Suprapubic skin (tissue), 4 donors: ENCODE measurements at regions not wholly inside any gene's neighbourhood (a gene's known extent, or its start where the extent isn't known, plus 50 kb on each side); places are given as distances from the start of the nearest gene placed in this dataset.

ENCODE experiments used
- DNase-seq, 2 donors: peaks; one replicate each; pipeline ENCODE4 v3.0.0-alpha.2; 2019; ENCODE audit warnings: low spot score in 2 of 2
- H3K27ac ChIP-seq: fragments of 200-600 bp; sonication (generic); one replicate; pipeline ENCODE4 v1.5.1; 2019
- H3K27me3 ChIP-seq: fragments of 200-600 bp; sonication (generic); one replicate; pipeline ENCODE4 v1.5.1; 2019
- H3K36me3 ChIP-seq: fragments of 200-600 bp; sonication (generic); one replicate; pipeline ENCODE4 v1.5.1; 2019
- H3K4me1 ChIP-seq: fragments of 200-600 bp; sonication (generic); one replicate; pipeline ENCODE4 v1.5.1; 2019
- H3K4me3 ChIP-seq: fragments of 200-600 bp; sonication (generic); one replicate; pipeline ENCODE4 v1.5.1; 2019; ENCODE audit warnings: mild to moderate bottlenecking
- H3K9me3 ChIP-seq: fragments of 200-600 bp; sonication (generic); one replicate; pipeline ENCODE4 v1.5.1; 2019
- EP300 ChIP-seq: sonication (generic); formaldehyde crosslinking; IDR thresholded peaks from one replicate; pipeline ENCODE4 v1.6.1; 2017; ENCODE audit warnings: antibody characterized with exemption
- POLR2A ChIP-seq, 2 donors: fragments of 450-650 bp; IDR thresholded peaks; one replicate each; pipeline ENCODE4 v1.6.1; 2017; ENCODE audit warnings: antibody characterized with exemption in 2 of 2, mild to moderate bottlenecking in 2 of 2, moderate library complexity in 2 of 2
- POLR2AphosphoS5 ChIP-seq, 3 donors: sonication (generic); formaldehyde crosslinking; IDR thresholded peaks; one replicate each; pipeline ENCODE4 v1.6.1; 2017; ENCODE audit warnings: antibody characterized with exemption in 3 of 3
- WGBS: methylation state at CpG from one replicate; pipeline ENCODE4 v1.1.5; 2018; 5-methylcytosine and 5-hydroxymethylcytosine counted together
- TF ChIP-seq, protein P1 (sequence below), 2 donors: fragments of 200-600 bp in 1 of 2; fragments of 450-650 bp in 1 of 2; sonication (generic) in 1 of 2; IDR thresholded peaks; one replicate each; pipeline ENCODE4 v1.5.1; 2016 to 2019; ENCODE audit warnings: antibody characterized with exemption in 2 of 2, mild to moderate bottlenecking in 1 of 2, moderate library complexity in 1 of 2

DNA sequence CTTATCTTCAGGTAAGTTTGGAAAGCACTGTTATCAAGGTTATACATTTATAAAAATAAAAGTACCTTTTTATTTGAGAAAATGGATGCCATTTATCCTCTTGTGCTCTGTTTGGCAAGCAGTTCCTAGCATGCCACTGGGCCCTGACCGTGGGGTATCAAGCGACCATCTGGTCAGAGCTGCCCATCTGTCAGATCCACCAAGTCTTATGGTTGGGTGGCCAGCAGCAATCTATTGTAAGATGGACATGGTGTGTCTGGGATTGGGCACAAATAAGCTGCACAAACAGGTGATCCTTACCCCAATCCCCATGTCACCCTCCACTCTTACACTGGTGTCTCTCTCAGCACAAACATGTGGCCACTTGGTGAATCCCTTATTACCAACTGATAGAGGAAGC is 178.5 kb downstream of the DLEU7 start:
- Histone ChIP-seq H3K4me1 (no peaks in the 10 kb centered on the region), H3K4me3 (no peak overlapping the region), H3K27me3 (no peaks in the 10 kb centered on the region), H3K36me3 (no peaks in the 10 kb centered on the region), H3K9me3 (no peaks in the 10 kb centered on the region), H3K27ac (no peak overlapping the region)
- 95% methylated on average over 2 of the region's 2 CpGs for WGBS
- DNase-seq, result no peak
- TF ChIP-seq POLR2AphosphoS5 (IDR thresholded peaks at IDR 0.05) (no peak), EP300 (no peak), POLR2A (IDR thresholded peaks at IDR 0.05) (no peak)
- TF ChIP-seq, protein P1, sequence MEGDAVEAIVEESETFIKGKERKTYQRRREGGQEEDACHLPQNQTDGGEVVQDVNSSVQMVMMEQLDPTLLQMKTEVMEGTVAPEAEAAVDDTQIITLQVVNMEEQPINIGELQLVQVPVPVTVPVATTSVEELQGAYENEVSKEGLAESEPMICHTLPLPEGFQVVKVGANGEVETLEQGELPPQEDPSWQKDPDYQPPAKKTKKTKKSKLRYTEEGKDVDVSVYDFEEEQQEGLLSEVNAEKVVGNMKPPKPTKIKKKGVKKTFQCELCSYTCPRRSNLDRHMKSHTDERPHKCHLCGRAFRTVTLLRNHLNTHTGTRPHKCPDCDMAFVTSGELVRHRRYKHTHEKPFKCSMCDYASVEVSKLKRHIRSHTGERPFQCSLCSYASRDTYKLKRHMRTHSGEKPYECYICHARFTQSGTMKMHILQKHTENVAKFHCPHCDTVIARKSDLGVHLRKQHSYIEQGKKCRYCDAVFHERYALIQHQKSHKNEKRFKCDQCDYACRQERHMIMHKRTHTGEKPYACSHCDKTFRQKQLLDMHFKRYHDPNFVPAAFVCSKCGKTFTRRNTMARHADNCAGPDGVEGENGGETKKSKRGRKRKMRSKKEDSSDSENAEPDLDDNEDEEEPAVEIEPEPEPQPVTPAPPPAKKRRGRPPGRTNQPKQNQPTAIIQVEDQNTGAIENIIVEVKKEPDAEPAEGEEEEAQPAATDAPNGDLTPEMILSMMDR (IDR thresholded peaks at IDR 0.05), result no peak

DNA sequence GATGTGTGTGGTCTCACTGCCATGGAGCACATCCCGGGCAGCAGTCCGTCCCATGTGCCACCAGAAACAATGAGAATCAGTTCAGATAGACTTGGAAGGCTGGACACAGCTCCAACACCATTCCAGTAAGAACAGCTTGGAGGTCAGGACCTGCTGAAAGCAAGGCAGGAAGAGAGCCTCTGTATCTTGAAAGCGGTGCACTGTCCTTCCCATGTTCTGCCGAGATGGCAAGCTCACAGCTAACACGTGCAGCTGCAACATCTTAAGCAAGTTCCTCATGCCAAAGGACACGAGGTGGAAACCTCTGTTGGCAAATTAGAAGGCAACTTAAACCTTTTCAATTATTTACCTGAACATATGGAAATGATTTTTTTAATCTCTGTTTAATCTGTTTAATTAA is 175.4 kb downstream of the DLEU7 start:
- WGBS, result 78% methylated on average over 5 of the region's 6 CpGs
- Histone ChIP-seq H3K27ac (no peak overlapping the region), H3K4me1 (peaks cover 10% of the 10 kb centered on the region), H3K9me3 (no peaks in the 10 kb centered on the region), H3K27me3 (no peaks in the 10 kb centered on the region), H3K36me3 (no peaks in the 10 kb centered on the region), H3K4me3 (no peak overlapping the region)
- no peak for DNase-seq
- TF ChIP-seq, protein P1 (IDR thresholded peaks at IDR 0.05), result no peak
- no peak for TF ChIP-seq POLR2A (IDR thresholded peaks at IDR 0.05)
- TF ChIP-seq POLR2AphosphoS5 (IDR thresholded peaks at IDR 0.05), result no peak
- no peak for TF ChIP-seq EP300

DNA sequence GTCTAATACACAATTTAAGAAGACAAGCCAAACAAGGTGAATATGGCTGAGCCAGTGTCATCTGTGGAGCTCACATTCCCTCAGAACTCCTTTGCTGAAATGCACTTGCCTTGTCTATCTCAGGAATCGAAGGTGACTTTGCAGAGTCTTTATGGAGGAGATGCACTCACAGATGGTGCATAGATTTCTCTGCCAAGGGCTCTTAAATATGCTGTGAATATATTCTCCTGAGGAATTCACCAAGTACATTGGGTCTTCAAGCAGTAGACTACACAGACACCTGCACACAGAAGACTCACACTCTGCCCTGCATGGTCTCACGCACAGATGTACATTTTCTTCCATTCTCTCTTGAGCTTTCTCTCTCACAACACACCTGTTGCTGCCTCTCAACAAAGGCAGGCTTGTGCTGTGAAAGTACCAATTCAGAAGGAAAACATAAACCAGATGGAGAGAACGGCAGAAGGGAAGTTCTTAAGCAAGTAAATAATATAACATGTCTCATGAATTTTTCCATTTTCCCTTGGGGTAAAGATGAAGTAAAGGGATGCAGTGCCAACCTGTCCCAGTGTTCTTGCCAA is 174.7 kb downstream of the DLEU7 start:
- Histone ChIP-seq H3K27me3 (no peaks in the 10 kb centered on the region), H3K4me1 (peaks cover 10% of the 10 kb centered on the region), H3K36me3 (no peaks in the 10 kb centered on the region), H3K4me3 (no peak overlapping the region), H3K27ac (no peak overlapping the region), H3K9me3 (no peaks in the 10 kb centered on the region)
- 60% methylated on average over 3 of the region's 3 CpGs for WGBS
- DNase-seq, result no peak
- TF ChIP-seq, protein P1 (IDR thresholded peaks at IDR 0.05), result no peak
- TF ChIP-seq POLR2AphosphoS5 (IDR thresholded peaks at IDR 0.05), result no peak
- TF ChIP-seq EP300, result no peak
- TF ChIP-seq POLR2A (IDR thresholded peaks at IDR 0.05), result no peak

DNA sequence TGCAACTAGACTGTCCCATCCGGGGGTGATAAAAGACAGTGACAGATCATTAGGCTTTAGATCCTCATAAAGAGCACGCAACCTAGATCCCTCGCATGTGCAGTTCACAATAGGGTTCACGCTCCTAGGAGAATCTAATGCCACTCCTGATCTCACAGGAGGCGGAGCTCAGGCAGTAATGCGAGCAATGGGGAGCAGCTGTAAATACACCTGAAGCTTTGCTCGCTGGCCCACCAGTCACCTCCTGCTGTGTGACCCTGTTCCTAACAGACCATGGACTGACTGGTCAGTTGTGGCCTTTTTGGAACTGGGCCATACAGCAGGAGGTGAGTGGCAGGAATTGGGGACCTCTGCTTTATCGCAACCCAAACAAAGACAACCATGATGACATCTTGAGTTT is 173.2 kb downstream of the DLEU7 start:
- H3K9me3 ChIP-seq, result no peaks in the 10 kb centered on the region
- no peak overlapping the region for H3K4me3 ChIP-seq
- no peaks in the 10 kb centered on the region for H3K27me3 ChIP-seq
- no peaks in the 10 kb centered on the region for H3K36me3 ChIP-seq
- DNase-seq, result no peak
- no peak for TF ChIP-seq POLR2A (IDR thresholded peaks at IDR 0.05)
- 96% methylated on average over 8 of the region's 8 CpGs for WGBS
- H3K27ac ChIP-seq, result no peak overlapping the region
- peaks cover 10% of the 10 kb centered on the region for H3K4me1 ChIP-seq

DNA sequence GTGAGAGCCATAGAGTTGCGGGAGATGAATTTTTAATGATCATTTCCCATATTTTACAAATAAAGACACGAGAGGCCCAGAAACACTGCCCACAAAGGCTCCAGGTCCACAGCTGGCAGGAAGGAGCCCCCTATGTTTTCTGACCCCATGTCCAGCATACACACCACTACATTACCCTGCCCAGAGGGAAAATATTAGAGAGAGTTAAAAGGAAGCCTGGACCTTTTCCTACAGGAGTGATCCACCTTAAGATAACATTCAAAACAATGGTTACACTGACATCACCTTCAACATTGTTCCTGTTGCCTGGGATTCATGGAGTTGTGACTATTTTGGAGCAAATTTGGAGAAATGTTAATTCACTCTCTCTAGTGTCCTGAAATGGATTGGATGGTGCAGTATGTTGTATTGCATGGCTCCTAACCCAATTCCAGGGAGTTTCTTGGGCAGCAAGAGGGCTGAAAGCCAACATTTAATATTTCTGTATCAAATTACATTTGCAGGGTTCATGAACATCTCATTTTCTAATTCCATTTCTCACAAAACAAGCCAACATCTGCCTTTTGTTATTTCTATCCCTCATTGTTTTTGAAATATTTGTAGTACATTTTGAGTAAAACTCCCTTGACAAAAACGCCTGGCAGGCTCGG is 172.5 kb downstream of the DLEU7 start:
- H3K36me3 ChIP-seq, result no peaks in the 10 kb centered on the region
- H3K4me3 ChIP-seq, result no peak overlapping the region
- WGBS, result 78% methylated on average over 4 of the region's 4 CpGs
- H3K27ac ChIP-seq, result peak overlapping the region; percentile 57
- no peaks in the 10 kb centered on the region for H3K9me3 ChIP-seq
- DNase-seq, result no peak
- no peaks in the 10 kb centered on the region for H3K27me3 ChIP-seq
- TF ChIP-seq POLR2AphosphoS5 (IDR thresholded peaks at IDR 0.05) (no peak), POLR2A (IDR thresholded peaks at IDR 0.05) (no peak), EP300 (no peak)
- TF ChIP-seq, protein P1 (IDR thresholded peaks at IDR 0.05), result no peak
- H3K4me1 ChIP-seq, result peaks cover 13% of the 10 kb centered on the region
